ENCODE measurements at regions not wholly inside any gene's neighbourhood (a gene's known extent, or its start where the extent isn't known, plus 50 kb on each side); places are given as distances from the start of the nearest gene placed in this dataset.

- in situ Hi-C loops (cut with MboI; ENCODE audit: low sequenced_read_pairs), result no loop called here
Observed at GRCh38 chr2:144597894-144598593, 78.1 kb upstream of the ZEB2 start.

- in situ Hi-C loops (cut with MboI; ENCODE audit: low sequenced_read_pairs), result no loop called here
Observed at GRCh38 chr2:144597388-144597787, 77.5 kb upstream of the ZEB2 start.

- in situ Hi-C loops (cut with MboI; ENCODE audit: low sequenced_read_pairs), result no loop called here
Observed at GRCh38 chr2:144596073-144596871, 76.4 kb upstream of the ZEB2 start.

- in situ Hi-C loops (cut with MboI; ENCODE audit: low sequenced_read_pairs), result no loop called here
Observed at GRCh38 chr2:144595686-144596072, 75.8 kb upstream of the ZEB2 start.

GRCh38 chr2:144595279-144595678, 75.4 kb upstream of the ZEB2 start:
- in situ Hi-C loops (cut with MboI; ENCODE audit: low sequenced_read_pairs), result no loop called here

GRCh38 chr2:144593803-144594202, 73.9 kb upstream of the ZEB2 start:
- in situ Hi-C loops (cut with MboI; ENCODE audit: low sequenced_read_pairs), result no loop called here

- in situ Hi-C loops (cut with MboI; ENCODE audit: low sequenced_read_pairs), result no loop called here
Observed at GRCh38 chr2:144592500-144593256, 72.8 kb upstream of the ZEB2 start.

GRCh38 chr2:144587306-144587705, 67.4 kb upstream of the ZEB2 start:
- in situ Hi-C loops (cut with MboI; ENCODE audit: low sequenced_read_pairs), result no loop called here

- in situ Hi-C loops (cut with MboI; ENCODE audit: low sequenced_read_pairs), result no loop called here
Observed at GRCh38 chr2:144586476-144586875, 66.6 kb upstream of the ZEB2 start.

- in situ Hi-C loops (cut with MboI; ENCODE audit: low sequenced_read_pairs), result no loop called here
Observed at GRCh38 chr2:144583741-144584453, 64.0 kb upstream of the ZEB2 start.

GRCh38 chr2:144583381-144583729, 63.4 kb upstream of the ZEB2 start:
- in situ Hi-C loops (cut with MboI; ENCODE audit: low sequenced_read_pairs), result no loop called here

GRCh38 chr2:144582651-144583380, 62.9 kb upstream of the ZEB2 start:
- in situ Hi-C loops (cut with MboI; ENCODE audit: low sequenced_read_pairs), result no loop called here

- in situ Hi-C loops (cut with MboI; ENCODE audit: low sequenced_read_pairs), result no loop called here
Observed at GRCh38 chr2:144580521-144581161, 60.7 kb upstream of the ZEB2 start.

- in situ Hi-C loops (cut with MboI; ENCODE audit: low sequenced_read_pairs), result no loop called here
Observed at GRCh38 chr2:144579556-144579955, 59.6 kb upstream of the ZEB2 start.

GRCh38 chr2:144578099-144578498, 58.2 kb upstream of the ZEB2 start:
- in situ Hi-C loops (cut with MboI; ENCODE audit: low sequenced_read_pairs), result no loop called here

GRCh38 chr2:144572977-144573376, 53.1 kb upstream of the ZEB2 start:
- in situ Hi-C loops (cut with MboI; ENCODE audit: low sequenced_read_pairs), result no loop called here

- in situ Hi-C loops (cut with MboI; ENCODE audit: low sequenced_read_pairs), result no loop called here
Observed at GRCh38 chr2:144571770-144572169, 51.9 kb upstream of the ZEB2 start.

GRCh38 chr2:144570566-144570965, 50.6 kb upstream of the ZEB2 start:
- in situ Hi-C loops (cut with MboI; ENCODE audit: low sequenced_read_pairs), result no loop called here
